Hepatocyte (in vitro differentiated cells): ENCODE measurements at regions not wholly inside any gene's neighbourhood (a gene's known extent, or its start where the extent isn't known, plus 50 kb on each side); places are given as distances from the start of the nearest gene placed in this dataset.

Source experiments
- EZH2 ChIP-seq: fragments of 200-600 bp; sonication (generic); IDR thresholded peaks from 2 replicates; pipeline ENCODE4 v1.6.1; 2016; ENCODE audit warnings: antibody characterized with exemption, mild to moderate bottlenecking, borderline replicate concordance
- TF ChIP-seq, protein P1 (sequence below): fragments of 200-600 bp; sonication (generic); IDR thresholded peaks from 2 replicates; pipeline ENCODE4 v1.5.1; 2016; ENCODE audit warnings: antibody characterized with exemption, mild to moderate bottlenecking; ENCODE audit not compliant: poor library complexity

GRCh38 chr3:28590860-28591259 is 242.2 kb upstream of the AZI2 start:
- TF ChIP-seq, protein P1, sequence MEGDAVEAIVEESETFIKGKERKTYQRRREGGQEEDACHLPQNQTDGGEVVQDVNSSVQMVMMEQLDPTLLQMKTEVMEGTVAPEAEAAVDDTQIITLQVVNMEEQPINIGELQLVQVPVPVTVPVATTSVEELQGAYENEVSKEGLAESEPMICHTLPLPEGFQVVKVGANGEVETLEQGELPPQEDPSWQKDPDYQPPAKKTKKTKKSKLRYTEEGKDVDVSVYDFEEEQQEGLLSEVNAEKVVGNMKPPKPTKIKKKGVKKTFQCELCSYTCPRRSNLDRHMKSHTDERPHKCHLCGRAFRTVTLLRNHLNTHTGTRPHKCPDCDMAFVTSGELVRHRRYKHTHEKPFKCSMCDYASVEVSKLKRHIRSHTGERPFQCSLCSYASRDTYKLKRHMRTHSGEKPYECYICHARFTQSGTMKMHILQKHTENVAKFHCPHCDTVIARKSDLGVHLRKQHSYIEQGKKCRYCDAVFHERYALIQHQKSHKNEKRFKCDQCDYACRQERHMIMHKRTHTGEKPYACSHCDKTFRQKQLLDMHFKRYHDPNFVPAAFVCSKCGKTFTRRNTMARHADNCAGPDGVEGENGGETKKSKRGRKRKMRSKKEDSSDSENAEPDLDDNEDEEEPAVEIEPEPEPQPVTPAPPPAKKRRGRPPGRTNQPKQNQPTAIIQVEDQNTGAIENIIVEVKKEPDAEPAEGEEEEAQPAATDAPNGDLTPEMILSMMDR: no peak
- TF ChIP-seq EZH2: no peak
